Ovary (tissue), 3 donors: ENCODE measurements at regions not wholly inside any gene's neighbourhood (a gene's known extent, or its start where the extent isn't known, plus 50 kb on each side); places are given as distances from the start of the nearest gene placed in this dataset.

Source experiments
- CTCF ChIP-seq, 3 donors: fragments of 450-650 bp in 2 of 3; fragments of 200-600 bp in 1 of 3; IDR thresholded peaks; one replicate each; pipeline versions ENCODE4 v1.5.1 to v1.8.0; 2016 to 2022; ENCODE audit warnings: antibody characterized with exemption in 3 of 3, mild to moderate bottlenecking in 1 of 3
- POLR2A ChIP-seq: fragments of 450-650 bp; IDR thresholded peaks from one replicate; pipeline ENCODE4 v1.6.1; 2017; ENCODE audit warnings: antibody characterized with exemption, mild to moderate bottlenecking, moderate library complexity
- donor health status: DM: no; HTN: no; CAD: no.

- TF ChIP-seq CTCF (IDR thresholded peaks at IDR 0.05) (no peak), POLR2A (no peak)
These were observed 290.4 kb downstream of the RAD51AP2 start for GRCh38 chr2:17227856-17228255.
